OCI-M2 (cell line): ENCODE measurements at regions not wholly inside any gene's neighbourhood (a gene's known extent, or its start where the extent isn't known, plus 50 kb on each side); places are given as distances from the start of the nearest gene placed in this dataset.

Source experiments
- DNase-seq: peaks from one replicate; lab custom pipeline; 2025; ENCODE audit not compliant: unreplicated experiment; lab: John Stamatoyannopoulos, UW

GRCh38 chr21:35652196-35652595, 408.1 kb downstream of the SETD4 start:
- DNase-seq: no peak

- DNase-seq: no peak
These were observed 409.1 kb downstream of the SETD4 start for GRCh38 chr21:35651196-35651595.

GRCh38 chr21:35649186-35649585, 411.1 kb downstream of the SETD4 start:
- DNase-seq: no peak

GRCh38 chr21:35648512-35648911, 411.8 kb downstream of the SETD4 start:
- no peak for DNase-seq

GRCh38 chr21:35646606-35647005, 413.7 kb downstream of the SETD4 start:
- DNase-seq: no peak

GRCh38 chr21:35645991-35646390, 414.3 kb downstream of the SETD4 start:
- DNase-seq: no peak

- no peak for DNase-seq
These were observed 415.8 kb downstream of the SETD4 start for GRCh38 chr21:35644523-35644922.

GRCh38 chr21:35643176-35643575, 417.1 kb downstream of the SETD4 start:
- DNase-seq: no peak

GRCh38 chr21:35641271-35642016, 418.9 kb downstream of the SETD4 start:
- no peak for DNase-seq

- no peak for DNase-seq
These were observed 422.9 kb downstream of the SETD4 start for GRCh38 chr21:35637431-35637830.

- no peak for DNase-seq
These were observed 424.3 kb downstream of the SETD4 start for GRCh38 chr21:35635994-35636393.

- no peak for DNase-seq
These were observed 425.1 kb downstream of the SETD4 start for GRCh38 chr21:35635261-35635660.

- DNase-seq: no peak
These were observed 426.8 kb downstream of the SETD4 start for GRCh38 chr21:35633501-35633900.

- DNase-seq: no peak
These were observed 427.6 kb downstream of the SETD4 start for GRCh38 chr21:35632711-35633110.

- DNase-seq: no peak
These were observed 432.0 kb downstream of the SETD4 start for GRCh38 chr21:35628316-35628715.

- no peak for DNase-seq
These were observed 432.9 kb downstream of the SETD4 start for GRCh38 chr21:35627462-35627861.

GRCh38 chr21:35625576-35625975, 434.8 kb downstream of the SETD4 start:
- no peak for DNase-seq

- no peak for DNase-seq
These were observed 435.4 kb downstream of the SETD4 start for GRCh38 chr21:35624901-35625300.

- DNase-seq: no peak
These were observed 437.7 kb downstream of the SETD4 start for GRCh38 chr21:35622612-35623011.

GRCh38 chr21:35619184-35619583, 441.1 kb downstream of the SETD4 start:
- no peak for DNase-seq

GRCh38 chr21:35617491-35617890, 442.8 kb downstream of the SETD4 start:
- no peak for DNase-seq

GRCh38 chr21:35616090-35616489, 444.2 kb downstream of the SETD4 start:
- DNase-seq: no peak

GRCh38 chr21:35615325-35615724, 445.0 kb downstream of the SETD4 start:
- DNase-seq: no peak
